ENCODE measurements at regions not wholly inside any gene's neighbourhood (a gene's known extent, or its start where the extent isn't known, plus 50 kb on each side); places are given as distances from the start of the nearest gene placed in this dataset.
A peak's percentile ranks its signal among the peaks of the same experiment; 100 is the strongest.

GRCh38 chr9:129497813-129498450 lies 123.0 kb downstream of the C9orf50 start:
- H3K4me3 ChIP-seq (replicated peaks; ENCODE audit: insufficient read depth, low read length): no peak overlapping the region
- TF ChIP-seq SPI1 (IDR thresholded peaks at IDR 0.05; ENCODE audit: borderline replicate concordance, low read depth): no peak
- no peak for TF ChIP-seq GABPA (IDR thresholded peaks at IDR 0.05; ENCODE audit: low read depth)
- no peak for TF ChIP-seq REST (IDR thresholded peaks at IDR 0.05; ENCODE audit: insufficient replicate concordance, low read depth)
- no peak for TF ChIP-seq POLR2AphosphoS5 (IDR thresholded peaks at IDR 0.05; ENCODE audit: low read depth)
- TF ChIP-seq CTCF (IDR thresholded peaks at IDR 0.05; ENCODE audit: insufficient read depth, low read length): no peak
- no peak for DNase-seq (ENCODE audit: low read depth in 1 of 2, low spot score in 1 of 2)

GRCh38 chr9:129497005-129497812 lies 123.7 kb downstream of the C9orf50 start:
- H3K27ac ChIP-seq (replicated peaks): peak overlapping the region; percentile 58; the same call in 1 of the 2 replicates
- H3K4me3 ChIP-seq (replicated peaks; ENCODE audit: insufficient read depth, low read length): no peak overlapping the region
- no peak for TF ChIP-seq SPI1 (IDR thresholded peaks at IDR 0.05; ENCODE audit: borderline replicate concordance, low read depth)
- no peak for TF ChIP-seq CTCF (IDR thresholded peaks at IDR 0.05; ENCODE audit: insufficient read depth, low read length)
- no peak for TF ChIP-seq POLR2AphosphoS5 (IDR thresholded peaks at IDR 0.05; ENCODE audit: low read depth)
- no peak for TF ChIP-seq REST (IDR thresholded peaks at IDR 0.05; ENCODE audit: insufficient replicate concordance, low read depth)
- no peak for TF ChIP-seq GABPA (IDR thresholded peaks at IDR 0.05; ENCODE audit: low read depth)
- no peak for DNase-seq (ENCODE audit: low read depth in 1 of 2, low spot score in 1 of 2)
- no peaks in the 10 kb centered on the region for H3K27me3 ChIP-seq (ENCODE audit: insufficient read depth, poor library complexity, severe bottlenecking)

More at GRCh38 chr9:129497813-129498450, 123.0 kb downstream of the C9orf50 start:
- no peak overlapping the region for H3K27ac ChIP-seq (replicated peaks)
- H3K27me3 ChIP-seq (ENCODE audit: insufficient read depth, poor library complexity, severe bottlenecking): no peaks in the 10 kb centered on the region

- H3K27me3 ChIP-seq (ENCODE audit: insufficient read depth, poor library complexity, severe bottlenecking): no peaks in the 10 kb centered on the region
- H3K27ac ChIP-seq (replicated peaks): peak overlapping the region; percentile 58
- H3K4me3 ChIP-seq (replicated peaks; ENCODE audit: insufficient read depth, low read length): peak overlapping the region; percentile 58
- TF ChIP-seq POLR2AphosphoS5 (IDR thresholded peaks at IDR 0.05; ENCODE audit: low read depth) (no peak), GABPA (IDR thresholded peaks at IDR 0.05; ENCODE audit: low read depth) (no peak), SPI1 (IDR thresholded peaks at IDR 0.05; ENCODE audit: borderline replicate concordance, low read depth) (no peak), CTCF (IDR thresholded peaks at IDR 0.05; ENCODE audit: insufficient read depth, low read length) (no peak), REST (IDR thresholded peaks at IDR 0.05; ENCODE audit: insufficient replicate concordance, low read depth) (no peak)
- DNase-seq (ENCODE audit: low read depth in 1 of 2, low spot score in 1 of 2): peak; percentile 68 to 83
Measured at GRCh38 chr9:129496473-129497004, 124.4 kb downstream of the C9orf50 start.

Measured in HL-60 (cell line).